ENCODE measurements at regions not wholly inside any gene's neighbourhood (a gene's known extent, or its start where the extent isn't known, plus 50 kb on each side); places are given as distances from the start of the nearest gene placed in this dataset.
"Not testable (repeated sequence)": the region's sequence is repeated elsewhere in the genome, so short reads cannot be mapped to it uniquely, and the experiment has no call there.

DNA sequence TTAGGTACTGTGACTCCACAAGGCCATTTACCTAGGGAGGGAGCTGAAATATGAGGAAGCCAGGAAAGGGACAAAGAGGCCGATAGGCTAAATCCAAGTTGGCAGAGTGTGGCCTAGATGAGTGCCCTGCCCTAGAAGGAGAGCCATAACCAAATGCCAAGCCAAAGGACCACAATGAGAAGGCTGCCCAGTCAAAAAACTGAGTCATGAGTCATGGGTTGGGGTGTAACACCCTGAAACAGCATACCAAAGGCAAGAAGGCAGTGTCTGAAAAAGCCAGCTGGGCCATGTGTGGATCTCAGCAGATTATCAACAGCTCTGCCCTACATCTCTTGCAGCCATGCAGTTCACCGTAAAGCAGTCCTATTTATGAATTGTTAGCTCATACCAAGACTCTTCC, 171.7 kb downstream of the PHLDA1 start:
- intact Hi-C loops (cut with DNase I), result no loop called here
- no peak for ATAC-seq
- DNase-seq, result no peak
- no peaks in the 10 kb centered on the region for H3K9me3 ChIP-seq (ENCODE audit: control insufficient read depth, low read length)
- no peaks in the 10 kb centered on the region for H3K27me3 ChIP-seq (ENCODE audit: control insufficient read depth, insufficient read depth)
- H3K4me1 ChIP-seq (ENCODE audit: control insufficient read depth, insufficient read depth, low read length), result no peaks in the 10 kb centered on the region
- 49% methylated on average over 2 of the region's 2 CpGs for WGBS
- H3K4me3 ChIP-seq (ENCODE audit: low read length), result no peak overlapping the region
- no peak overlapping the region for H3K27ac ChIP-seq (ENCODE audit: low read length)

- Histone ChIP-seq H3K4me1 (ENCODE audit: control insufficient read depth, insufficient read depth, low read length) (no peaks in the 10 kb centered on the region), H3K4me3 (ENCODE audit: low read length) (no peak overlapping the region), H3K27me3 (ENCODE audit: control insufficient read depth, insufficient read depth) (no peaks in the 10 kb centered on the region), H3K9me3 (ENCODE audit: control insufficient read depth, low read length) (no peaks in the 10 kb centered on the region), H3K27ac (ENCODE audit: low read length) (no peak overlapping the region)
- intact Hi-C loops (cut with DNase I), result no loop called here
- DNase-seq (peak in 1 of 3 donors; percentile 46), ATAC-seq (peak; percentile 68 to 80)
- WGBS, result 53% methylated on average over 1 of the region's 1 CpG
Measured at GRCh38 chr12:75856235-75856634, 175.3 kb downstream of the PHLDA1 start.

DNA sequence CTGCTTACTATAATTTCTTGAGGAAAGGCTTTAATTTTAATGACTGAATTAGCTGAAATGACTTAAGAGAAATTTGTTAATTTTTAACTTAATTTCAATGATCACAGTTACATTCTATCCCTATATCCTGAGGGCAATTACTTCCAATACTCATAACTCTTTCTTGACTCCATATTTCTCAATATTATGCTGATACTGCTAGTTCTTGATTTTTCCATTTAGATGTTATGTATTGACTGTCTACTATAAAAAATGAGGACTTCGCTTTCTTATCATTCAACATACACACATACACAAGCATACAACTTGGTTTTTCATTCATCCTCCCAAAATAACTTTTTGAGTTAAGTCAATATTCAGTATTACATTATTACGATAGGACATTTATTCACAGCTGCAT, 176.2 kb downstream of the PHLDA1 start:
- no peaks in the 10 kb centered on the region for H3K9me3 ChIP-seq (ENCODE audit: control insufficient read depth, low read length)
- no peaks in the 10 kb centered on the region for H3K4me1 ChIP-seq (ENCODE audit: control insufficient read depth, insufficient read depth, low read length)
- WGBS, result 92% methylated on average over 2 of the region's 2 CpGs
- no peaks in the 10 kb centered on the region for H3K27me3 ChIP-seq (ENCODE audit: control insufficient read depth, insufficient read depth)
- DNase-seq (no peak), ATAC-seq (no peak)
- no peak overlapping the region for H3K4me3 ChIP-seq (ENCODE audit: low read length)
- intact Hi-C loops (cut with DNase I), result no loop called here
- H3K27ac ChIP-seq (ENCODE audit: low read length), result no peak overlapping the region

DNA sequence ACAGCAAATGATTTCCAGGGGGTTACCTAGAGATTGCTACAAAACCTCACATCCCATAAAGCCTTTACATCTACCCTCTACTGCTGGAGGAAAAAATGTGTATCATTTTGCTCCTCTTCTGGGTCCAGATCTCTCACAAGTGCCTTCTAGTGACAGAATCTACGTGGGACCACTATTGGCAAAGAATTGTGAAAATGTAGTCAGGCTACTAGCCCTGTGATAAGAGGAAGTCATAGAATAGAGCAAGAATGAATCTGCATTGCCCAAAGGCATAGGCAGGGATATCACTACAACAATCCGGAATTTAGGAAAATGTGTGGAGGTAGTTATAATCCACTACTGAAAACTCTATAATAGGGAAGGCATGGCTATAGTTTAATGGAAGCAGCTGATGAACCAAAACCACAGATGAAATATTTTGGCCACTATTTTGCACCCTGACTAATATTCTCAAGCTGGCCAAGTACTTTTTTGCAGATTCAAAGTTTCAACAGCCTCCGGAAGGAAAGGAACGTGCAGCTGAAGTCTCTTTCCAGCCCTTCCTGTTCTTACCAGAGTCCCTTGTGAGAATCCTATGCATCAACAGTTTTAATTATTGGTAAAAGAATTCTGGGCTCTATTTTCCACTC, 176.8 kb downstream of the PHLDA1 start:
- Histone ChIP-seq H3K9me3 (ENCODE audit: control insufficient read depth, low read length) (no peaks in the 10 kb centered on the region), H3K4me3 (ENCODE audit: low read length) (no peak overlapping the region), H3K27ac (ENCODE audit: low read length) (no peak overlapping the region), H3K27me3 (ENCODE audit: control insufficient read depth, insufficient read depth) (no peaks in the 10 kb centered on the region), H3K4me1 (ENCODE audit: control insufficient read depth, insufficient read depth, low read length) (no peaks in the 10 kb centered on the region)
- ATAC-seq (peak in 1 of 2 donors; percentile 66), DNase-seq (no peak)
- intact Hi-C loops (cut with DNase I), result no loop called here
- WGBS, result 52% methylated on average over 4 of the region's 4 CpGs

- H3K9me3 ChIP-seq (ENCODE audit: control insufficient read depth, low read length); H3K27me3 ChIP-seq (ENCODE audit: control insufficient read depth, insufficient read depth); DNase-seq; ATAC-seq; H3K4me3 ChIP-seq (ENCODE audit: low read length); H3K4me1 ChIP-seq (ENCODE audit: control insufficient read depth, insufficient read depth, low read length); H3K27ac ChIP-seq (ENCODE audit: low read length); intact Hi-C loops (cut with DNase I): not testable (repeated sequence)
- WGBS, result 97% methylated on average over 5 of the region's 5 CpGs
Measured at GRCh38 chr12:75854137-75854536, 177.4 kb downstream of the PHLDA1 start.

- WGBS, result 64% methylated on average over 2 of the region's 2 CpGs
- no peaks in the 10 kb centered on the region for H3K4me1 ChIP-seq (ENCODE audit: control insufficient read depth, insufficient read depth, low read length)
- intact Hi-C loops (cut with DNase I), result no loop called here
- DNase-seq (no peak), ATAC-seq (no peak)
- H3K27me3 ChIP-seq (ENCODE audit: control insufficient read depth, insufficient read depth), result no peaks in the 10 kb centered on the region
- no peak overlapping the region for H3K4me3 ChIP-seq (ENCODE audit: low read length)
- no peaks in the 10 kb centered on the region for H3K9me3 ChIP-seq (ENCODE audit: control insufficient read depth, low read length)
- no peak overlapping the region for H3K27ac ChIP-seq (ENCODE audit: low read length)
Measured at GRCh38 chr12:75853626-75854025, 177.9 kb downstream of the PHLDA1 start.

DNA sequence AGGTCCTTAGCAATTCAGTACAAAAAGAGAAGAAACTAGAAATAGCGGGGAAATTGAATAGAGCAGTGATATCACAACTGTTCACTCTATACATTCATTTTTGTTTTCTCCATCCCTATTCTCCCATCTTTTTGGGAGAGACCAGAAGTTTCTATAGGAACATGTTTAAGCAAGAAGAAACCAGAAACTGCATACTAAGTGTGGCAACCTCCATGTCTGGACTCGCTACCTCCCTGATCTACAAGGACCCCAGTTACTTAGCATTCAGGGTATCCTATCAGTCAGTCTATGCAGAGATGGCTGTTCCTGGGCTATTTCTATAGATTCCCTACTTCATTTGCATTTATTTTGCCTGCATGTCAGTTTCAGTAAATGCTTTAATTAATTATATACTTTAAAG, 178.6 kb downstream of the PHLDA1 start:
- H3K4me1 ChIP-seq (ENCODE audit: control insufficient read depth, insufficient read depth, low read length), result no peaks in the 10 kb centered on the region
- H3K27ac ChIP-seq (ENCODE audit: low read length), result no peak overlapping the region
- no peak overlapping the region for H3K4me3 ChIP-seq (ENCODE audit: low read length)
- H3K27me3 ChIP-seq (ENCODE audit: control insufficient read depth, insufficient read depth), result no peaks in the 10 kb centered on the region
- WGBS, result 71% methylated on average over 2 of the region's 2 CpGs
- no peaks in the 10 kb centered on the region for H3K9me3 ChIP-seq (ENCODE audit: control insufficient read depth, low read length)
- DNase-seq, result no peak
- no peak for ATAC-seq
- intact Hi-C loops (cut with DNase I), result no loop called here

- H3K4me3 ChIP-seq (ENCODE audit: low read length), result no peak overlapping the region
- WGBS, result 87% methylated on average over 3 of the region's 3 CpGs
- ATAC-seq (no peak), DNase-seq (no peak)
- H3K27me3 ChIP-seq (ENCODE audit: control insufficient read depth, insufficient read depth), result no peaks in the 10 kb centered on the region
- intact Hi-C loops (cut with DNase I), result no loop called here
- H3K27ac ChIP-seq (ENCODE audit: low read length), result no peak overlapping the region
- no peaks in the 10 kb centered on the region for H3K9me3 ChIP-seq (ENCODE audit: control insufficient read depth, low read length)
- H3K4me1 ChIP-seq (ENCODE audit: control insufficient read depth, insufficient read depth, low read length), result no peaks in the 10 kb centered on the region
Measured at GRCh38 chr12:75852143-75852542, 179.4 kb downstream of the PHLDA1 start.

DNA sequence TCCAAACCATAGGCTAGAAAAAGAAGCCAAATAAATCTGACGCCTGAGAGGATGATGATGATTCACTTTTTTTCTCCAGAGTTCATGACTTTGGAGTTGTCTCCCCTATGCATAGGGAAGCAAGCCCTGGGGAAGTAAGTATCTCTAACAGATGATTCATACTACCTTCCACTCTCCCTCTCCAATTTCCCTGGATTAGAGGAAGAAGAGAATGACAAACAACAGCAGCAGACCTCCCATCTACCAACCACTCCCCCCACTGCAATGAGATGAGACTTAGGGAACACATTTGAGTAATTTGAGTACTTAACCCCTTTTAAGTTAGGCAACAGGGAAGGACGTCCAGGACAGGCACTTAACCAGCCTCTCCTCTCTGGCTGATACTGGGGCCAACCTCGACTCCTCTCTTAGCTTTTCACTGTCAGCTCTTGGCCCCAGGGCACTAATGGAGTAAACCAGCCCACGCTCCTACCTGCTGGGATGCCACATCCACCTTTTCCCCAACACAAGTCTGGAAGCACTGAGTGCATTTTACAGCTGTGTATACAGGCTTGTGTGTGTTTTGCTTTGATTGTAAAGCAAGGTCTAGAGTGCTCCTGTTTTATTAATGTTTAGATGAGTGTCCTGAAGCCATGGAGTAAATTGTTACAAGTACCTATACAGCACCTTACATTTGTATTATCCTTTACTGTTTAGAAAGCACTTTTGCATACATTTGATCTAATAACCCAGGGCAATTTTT, 180.7 kb downstream of the PHLDA1 start:
- Histone ChIP-seq H3K27ac (ENCODE audit: low read length) (no peak overlapping the region), H3K9me3 (ENCODE audit: control insufficient read depth, low read length) (no peaks in the 10 kb centered on the region), H3K4me1 (ENCODE audit: control insufficient read depth, insufficient read depth, low read length) (no peaks in the 10 kb centered on the region), H3K4me3 (ENCODE audit: low read length) (no peak overlapping the region), H3K27me3 (ENCODE audit: control insufficient read depth, insufficient read depth) (no peaks in the 10 kb centered on the region)
- intact Hi-C loops (cut with DNase I), result no loop called here
- ATAC-seq (no peak), DNase-seq (no peak)
- 47% methylated on average over 4 of the region's 4 CpGs for WGBS

DNA sequence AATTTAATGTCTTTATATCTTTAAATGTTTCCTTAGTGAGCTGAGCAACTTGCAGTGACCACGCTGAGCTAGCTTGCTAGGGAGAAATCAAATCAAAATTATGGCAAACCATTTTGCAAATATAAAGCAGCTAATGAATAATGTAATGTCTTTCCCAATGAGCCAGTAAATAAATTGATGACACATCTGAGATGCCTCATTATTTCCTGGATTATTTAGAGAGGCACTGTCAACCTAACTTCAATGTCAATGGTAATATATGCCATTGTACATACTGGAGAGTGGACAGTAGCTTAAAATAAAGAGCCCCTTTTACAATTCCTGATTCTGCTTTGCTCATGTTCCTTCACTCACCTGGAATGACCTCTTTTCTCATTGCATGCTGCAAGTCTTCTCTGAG, 182.6 kb downstream of the PHLDA1 start:
- Histone ChIP-seq H3K9me3 (ENCODE audit: control insufficient read depth, low read length) (no peaks in the 10 kb centered on the region), H3K27ac (ENCODE audit: low read length) (no peak overlapping the region), H3K4me1 (ENCODE audit: control insufficient read depth, insufficient read depth, low read length) (no peaks in the 10 kb centered on the region), H3K4me3 (ENCODE audit: low read length) (no peak overlapping the region), H3K27me3 (ENCODE audit: control insufficient read depth, insufficient read depth) (no peaks in the 10 kb centered on the region)
- intact Hi-C loops (cut with DNase I), result no loop called here
- DNase-seq, result no peak
- WGBS, result 32% methylated on average over 1 of the region's 1 CpG
- no peak for ATAC-seq

DNA sequence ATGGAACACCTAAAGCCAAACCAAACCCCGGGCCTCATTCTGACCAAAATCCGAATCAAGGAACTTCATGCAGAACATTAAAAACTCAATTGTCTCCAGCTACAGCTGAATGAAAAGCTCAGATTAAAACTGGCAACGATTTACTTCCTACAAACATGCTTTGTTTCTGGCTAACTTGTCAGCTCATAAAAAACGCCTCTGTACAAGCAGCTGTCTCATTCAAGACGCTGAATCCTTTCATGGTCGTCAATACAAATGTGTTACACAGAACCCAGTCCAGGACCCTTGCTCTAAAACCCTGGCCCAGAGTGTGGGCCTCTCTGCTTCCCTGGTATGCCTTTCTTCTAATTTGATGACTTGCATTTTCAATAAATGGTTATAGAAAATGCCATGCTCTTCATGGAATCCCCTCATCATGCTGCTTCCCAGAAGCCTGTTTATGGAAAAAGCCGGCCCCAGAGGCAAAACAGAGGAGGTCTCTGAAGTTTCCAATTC, 183.1 kb downstream of the PHLDA1 start:
- ATAC-seq, result peak; percentile 37 to 42
- H3K27me3 ChIP-seq (ENCODE audit: control insufficient read depth, insufficient read depth), result no peaks in the 10 kb centered on the region
- H3K9me3 ChIP-seq (ENCODE audit: control insufficient read depth, low read length), result no peaks in the 10 kb centered on the region
- no peak for DNase-seq
- no peaks in the 10 kb centered on the region for H3K4me1 ChIP-seq (ENCODE audit: control insufficient read depth, insufficient read depth, low read length)
- 27% methylated on average over 7 of the region's 7 CpGs for WGBS
- intact Hi-C loops (cut with DNase I), result no loop called here
- no peak overlapping the region for H3K27ac ChIP-seq (ENCODE audit: low read length)
- no peak overlapping the region for H3K4me3 ChIP-seq (ENCODE audit: low read length)

All from right cardiac atrium (tissue), 5 donors.